GM19240 (cell line): ENCODE measurements at regions not wholly inside any gene's neighbourhood (a gene's known extent, or its start where the extent isn't known, plus 50 kb on each side); places are given as distances from the start of the nearest gene placed in this dataset.

Experiments
- DNase-seq: peaks from one replicate; pipeline ENCODE4 v3.0.0; 2011; ENCODE audit warnings: low spot score; ENCODE audit not compliant: insufficient read length

GRCh38 chr18:78774741-78775141 lies 204.9 kb upstream of the SALL3 start:
- no peak for DNase-seq

- no peak for DNase-seq
Measured at GRCh38 chr18:78776151-78776550, 203.5 kb upstream of the SALL3 start.

- DNase-seq, result no peak
Measured at GRCh38 chr18:78776706-78777285, 202.8 kb upstream of the SALL3 start.

GRCh38 chr18:78777992-78778391 lies 201.6 kb upstream of the SALL3 start:
- DNase-seq, result no peak

- DNase-seq, result no peak
Measured at GRCh38 chr18:78778651-78779050, 201.0 kb upstream of the SALL3 start.

GRCh38 chr18:78779996-78780718 lies 199.5 kb upstream of the SALL3 start:
- DNase-seq, result no peak

- no peak for DNase-seq
Measured at GRCh38 chr18:78780719-78781600, 198.7 kb upstream of the SALL3 start.

GRCh38 chr18:78781601-78781960 lies 198.0 kb upstream of the SALL3 start:
- no peak for DNase-seq

GRCh38 chr18:78782951-78783563 lies 196.6 kb upstream of the SALL3 start:
- DNase-seq, result no peak

GRCh38 chr18:78783564-78783960 lies 196.1 kb upstream of the SALL3 start:
- DNase-seq, result no peak

- DNase-seq, result no peak
Measured at GRCh38 chr18:78784861-78785260, 194.8 kb upstream of the SALL3 start.

- DNase-seq, result no peak
Measured at GRCh38 chr18:78785706-78786105, 193.9 kb upstream of the SALL3 start.

GRCh38 chr18:78786776-78787175 lies 192.8 kb upstream of the SALL3 start:
- no peak for DNase-seq

GRCh38 chr18:78787751-78788150 lies 191.9 kb upstream of the SALL3 start:
- DNase-seq, result no peak

- no peak for DNase-seq
Measured at GRCh38 chr18:78788161-78788560, 191.5 kb upstream of the SALL3 start.

- no peak for DNase-seq
Measured at GRCh38 chr18:78789850-78790249, 189.8 kb upstream of the SALL3 start.

- DNase-seq, result no peak
Measured at GRCh38 chr18:78790511-78790910, 189.1 kb upstream of the SALL3 start.

GRCh38 chr18:78790960-78791359 lies 188.7 kb upstream of the SALL3 start:
- no peak for DNase-seq

GRCh38 chr18:78792094-78792493 lies 187.5 kb upstream of the SALL3 start:
- DNase-seq, result no peak

GRCh38 chr18:78792736-78793135 lies 186.9 kb upstream of the SALL3 start:
- no peak for DNase-seq

- DNase-seq, result no peak
Measured at GRCh38 chr18:78793313-78794070, 186.1 kb upstream of the SALL3 start.
